GM19395 (cell line): ENCODE measurements at regions not wholly inside any gene's neighbourhood (a gene's known extent, or its start where the extent isn't known, plus 50 kb on each side); places are given as distances from the start of the nearest gene placed in this dataset.
"Not testable (repeated sequence)": the region's sequence is repeated elsewhere in the genome, so short reads cannot be mapped to it uniquely, and the experiment has no call there.

Source experiments
- ATAC-seq: cut with Tn5 transposase; IDR thresholded peaks from one replicate; pipeline ENCODE4 v1.9.1; 2021; ENCODE audit warnings: mild to moderate bottlenecking, moderate library complexity; ENCODE audit not compliant: unreplicated experiment

GRCh38 chr2:124967325-124967724 is 942.2 kb downstream of the CNTNAP5 start:
- ATAC-seq, result no peak

- ATAC-seq, result no peak
Measured at GRCh38 chr2:124970030-124970429, 944.9 kb downstream of the CNTNAP5 start.

GRCh38 chr2:124973396-124973795 is 948.3 kb downstream of the CNTNAP5 start:
- ATAC-seq, result no peak

- no peak for ATAC-seq
Measured at GRCh38 chr2:124975224-124975623, 950.1 kb downstream of the CNTNAP5 start.

GRCh38 chr2:124975648-124976047 is 950.6 kb downstream of the CNTNAP5 start:
- no peak for ATAC-seq

GRCh38 chr2:124978597-124978996 is 953.5 kb downstream of the CNTNAP5 start:
- ATAC-seq, result no peak

GRCh38 chr2:124983595-124983994 is 958.5 kb downstream of the CNTNAP5 start:
- no peak for ATAC-seq

GRCh38 chr2:124985270-124985669 is 960.2 kb downstream of the CNTNAP5 start:
- ATAC-seq, result no peak

GRCh38 chr2:124986136-124986535 is 961.0 kb downstream of the CNTNAP5 start:
- no peak for ATAC-seq

GRCh38 chr2:124986870-124987269 is 961.8 kb downstream of the CNTNAP5 start:
- not testable (repeated sequence) for ATAC-seq

GRCh38 chr2:124987436-124987835 is 962.3 kb downstream of the CNTNAP5 start:
- not testable (repeated sequence) for ATAC-seq

- ATAC-seq, result no peak
Measured at GRCh38 chr2:124988111-124988510, 963.0 kb downstream of the CNTNAP5 start.

GRCh38 chr2:124988794-124989193 is 963.7 kb downstream of the CNTNAP5 start:
- ATAC-seq, result no peak

GRCh38 chr2:124993809-124994208 is 968.7 kb downstream of the CNTNAP5 start:
- no peak for ATAC-seq

- no peak for ATAC-seq
Measured at GRCh38 chr2:124995185-124995912, 970.3 kb downstream of the CNTNAP5 start.

GRCh38 chr2:124996406-124996805 is 971.3 kb downstream of the CNTNAP5 start:
- no peak for ATAC-seq

- ATAC-seq, result no peak
Measured at GRCh38 chr2:124999906-125000305, 974.8 kb downstream of the CNTNAP5 start.

GRCh38 chr2:125004106-125004800 is 979.2 kb downstream of the CNTNAP5 start:
- no peak for ATAC-seq

- no peak for ATAC-seq
Measured at GRCh38 chr2:125006676-125007075, 981.6 kb downstream of the CNTNAP5 start.

GRCh38 chr2:125028721-125029120 is 1003.6 kb downstream of the CNTNAP5 start:
- ATAC-seq, result not testable (repeated sequence)

- no peak for ATAC-seq
Measured at GRCh38 chr2:125033871-125034270, 1008.8 kb downstream of the CNTNAP5 start.

GRCh38 chr2:125037135-125037653 is 1012.1 kb downstream of the CNTNAP5 start:
- ATAC-seq, result no peak
